ENCODE measurements at regions not wholly inside any gene's neighbourhood (a gene's known extent, or its start where the extent isn't known, plus 50 kb on each side); places are given as distances from the start of the nearest gene placed in this dataset.
"Not testable (repeated sequence)": the region's sequence is repeated elsewhere in the genome, so short reads cannot be mapped to it uniquely, and the experiment has no call there.

DNA sequence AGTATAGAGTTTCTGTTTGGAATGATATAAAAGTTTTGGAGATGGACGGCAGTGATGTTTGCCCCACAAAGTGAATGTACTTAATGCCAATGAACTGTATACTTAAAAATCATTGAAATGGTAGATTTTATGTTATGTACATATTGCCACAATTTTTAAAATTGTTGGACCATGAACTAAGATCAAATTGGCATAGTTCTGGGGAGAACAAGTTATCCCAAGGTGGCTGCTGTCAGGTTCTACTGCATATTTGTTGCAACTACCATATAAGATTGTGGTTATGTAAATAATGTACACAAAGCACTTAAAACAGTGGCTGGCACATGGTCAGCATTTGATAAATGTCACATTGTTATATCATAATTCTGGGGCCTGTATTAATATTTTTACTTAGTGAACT, 466.4 kb downstream of the SIPA1L2 start:
- H3K9me2 ChIP-seq (ENCODE audit: insufficient read depth, low read length): no peaks in the 10 kb centered on the region
- H3K79me2 ChIP-seq (replicated peaks; ENCODE audit: insufficient read depth, low read length): no peaks in the 10 kb centered on the region
- H3K36me3 ChIP-seq (ENCODE audit: insufficient read depth, low read length): no peaks in the 10 kb centered on the region
- no peak overlapping the region for H3K9ac ChIP-seq (ENCODE audit: low read length)
- H3K9me3 ChIP-seq (ENCODE audit: low read length): no peaks in the 10 kb centered on the region
- no peaks in the 10 kb centered on the region for H3K27me3 ChIP-seq (ENCODE audit: insufficient read depth, low read depth, low read length)
- H3F3A ChIP-seq (ENCODE audit: insufficient read depth, low read length, poor library complexity, severe bottlenecking): no peaks in the 10 kb centered on the region
- no peaks in the 10 kb centered on the region for H4K20me1 ChIP-seq (ENCODE audit: insufficient read depth)
- no peak overlapping the region for H3K27ac ChIP-seq (ENCODE audit: low read length)
- TF ChIP-seq RAD21 (conservative IDR thresholded peaks at IDR 0.05): no peak
- no peak for TF ChIP-seq EZH2 (IDR thresholded peaks at IDR 0.05; ENCODE audit: borderline replicate concordance, insufficient read depth, low read length, poor library complexity, severe bottlenecking)
- no peak for TF ChIP-seq TAF1 (IDR thresholded peaks at IDR 0.05; ENCODE audit: low read depth)
- no peak for TF ChIP-seq MXI1 (conservative IDR thresholded peaks at IDR 0.05; ENCODE audit: poor library complexity, severe bottlenecking)
- TF ChIP-seq POLR2AphosphoS5 (IDR thresholded peaks at IDR 0.05): no peak
- TF ChIP-seq EP300 (conservative IDR thresholded peaks at IDR 0.05; ENCODE audit: poor library complexity, severe bottlenecking): no peak
- no peak for TF ChIP-seq REST (IDR thresholded peaks at IDR 0.05; ENCODE audit: borderline replicate concordance)
- no peak for TF ChIP-seq SMC3 (conservative IDR thresholded peaks at IDR 0.05; ENCODE audit: poor library complexity)
- no peak for TF ChIP-seq CTCF (IDR thresholded peaks at IDR 0.05; ENCODE audit: poor library complexity, severe bottlenecking)
- H2AFZ ChIP-seq (ENCODE audit: low read depth, low read length): no peak overlapping the region
- H3K4me3 ChIP-seq (ENCODE audit: low read length): no peak overlapping the region
- no peak overlapping the region for H3K4me2 ChIP-seq (ENCODE audit: low read length)

- Histone ChIP-seq H3K9me3 (ENCODE audit: low read length) (no peaks in the 10 kb centered on the region), H3K4me3 (ENCODE audit: low read length) (no peak overlapping the region), H3K9me2 (ENCODE audit: insufficient read depth, low read length) (no peaks in the 10 kb centered on the region), H3K27ac (ENCODE audit: low read length) (no peak overlapping the region), H3K79me2 (replicated peaks; ENCODE audit: insufficient read depth, low read length) (no peaks in the 10 kb centered on the region), H3K4me2 (ENCODE audit: low read length) (no peak overlapping the region), H2AFZ (ENCODE audit: low read depth, low read length) (no peak overlapping the region), H3K27me3 (ENCODE audit: insufficient read depth, low read depth, low read length) (no peaks in the 10 kb centered on the region), H4K20me1 (ENCODE audit: insufficient read depth) (no peaks in the 10 kb centered on the region), H3K9ac (ENCODE audit: low read length) (no peak overlapping the region), H3K36me3 (ENCODE audit: insufficient read depth, low read length) (no peaks in the 10 kb centered on the region), H3F3A (ENCODE audit: insufficient read depth, low read length, poor library complexity, severe bottlenecking) (no peaks in the 10 kb centered on the region)
- TF ChIP-seq POLR2AphosphoS5 (IDR thresholded peaks at IDR 0.05) (no peak), EP300 (conservative IDR thresholded peaks at IDR 0.05; ENCODE audit: poor library complexity, severe bottlenecking) (no peak), CTCF (IDR thresholded peaks at IDR 0.05; ENCODE audit: poor library complexity, severe bottlenecking) (no peak), REST (IDR thresholded peaks at IDR 0.05; ENCODE audit: borderline replicate concordance) (no peak)
These were observed 467.9 kb downstream of the SIPA1L2 start for GRCh38 chr1:232162001-232162400.

GRCh38 chr1:232158558-232158957, 471.4 kb downstream of the SIPA1L2 start:
- not testable (repeated sequence) for H3F3A ChIP-seq (ENCODE audit: insufficient read depth, low read length, poor library complexity, severe bottlenecking); H3K4me3 ChIP-seq (ENCODE audit: low read length); H3K9me3 ChIP-seq (ENCODE audit: low read length); H3K27me3 ChIP-seq (ENCODE audit: insufficient read depth, low read depth, low read length); H3K9me2 ChIP-seq (ENCODE audit: insufficient read depth, low read length); H2AFZ ChIP-seq (ENCODE audit: low read depth, low read length); H3K79me2 ChIP-seq (replicated peaks; ENCODE audit: insufficient read depth, low read length); H3K36me3 ChIP-seq (ENCODE audit: insufficient read depth, low read length); H3K27ac ChIP-seq (ENCODE audit: low read length); H3K4me2 ChIP-seq (ENCODE audit: low read length); H4K20me1 ChIP-seq (ENCODE audit: insufficient read depth); H3K9ac ChIP-seq (ENCODE audit: low read length)
